HFFc6 (cell line): ENCODE measurements at regions not wholly inside any gene's neighbourhood (a gene's known extent, or its start where the extent isn't known, plus 50 kb on each side); places are given as distances from the start of the nearest gene placed in this dataset.

ENCODE experiments used
- DNase-seq: peaks from one replicate; pipeline ENCODE4 v3.0.0-alpha.2; 2018
- H3K27ac Mint-ChIP-seq: 2 replicates; pipeline ENCODE4 v1.8.0; 2020; ENCODE audit warnings: mild to moderate bottlenecking, mixed read lengths
- H3K27me3 Mint-ChIP-seq: 2 replicates; pipeline ENCODE4 v1.8.0; 2021; ENCODE audit warnings: mild to moderate bottlenecking, moderate library complexity, mixed read lengths; ENCODE audit not compliant: insufficient read depth
- H3K36me3 Mint-ChIP-seq: 2 replicates; pipeline ENCODE4 v1.8.0; 2021; ENCODE audit warnings: low read depth, mixed read lengths
- H3K4me1 Mint-ChIP-seq: 2 replicates; pipeline ENCODE4 v1.8.0; 2020; ENCODE audit warnings: low read depth, mixed read lengths
- H3K4me3 Mint-ChIP-seq: 2 replicates; pipeline ENCODE4 v1.8.0; 2020; ENCODE audit warnings: mild to moderate bottlenecking, moderate library complexity, mixed read lengths
- H3K9me3 Mint-ChIP-seq: 2 replicates; pipeline ENCODE4 v1.8.0; 2020; ENCODE audit warnings: mild to moderate bottlenecking, mixed read lengths
- CTCF ChIP-seq: fragments of 200-600 bp; sonication (generic); IDR thresholded peaks from 2 replicates; pipeline ENCODE4 v1.5.0; 2021; ENCODE audit warnings: antibody characterized with exemption, mild to moderate bottlenecking

GRCh38 chr2:166381-166780 lies 97.5 kb downstream of the SH3YL1 start:
- H3K4me1 Mint-ChIP-seq, result no peaks in the 10 kb centered on the region

GRCh38 chr2:165530-165929 lies 98.3 kb downstream of the SH3YL1 start:
- H3K27ac Mint-ChIP-seq, result no peak overlapping the region
- no peak overlapping the region for H3K4me3 Mint-ChIP-seq
- H3K27me3 Mint-ChIP-seq, result peaks cover 1% of the 10 kb centered on the region; the same call in 1 of the 2 replicates
- H3K4me1 Mint-ChIP-seq, result no peaks in the 10 kb centered on the region
- no peak for DNase-seq
- peaks cover 28% of the 10 kb centered on the region for H3K9me3 Mint-ChIP-seq
- no peaks in the 10 kb centered on the region for H3K36me3 Mint-ChIP-seq
- no peak for TF ChIP-seq CTCF

More at GRCh38 chr2:166381-166780, 97.5 kb downstream of the SH3YL1 start:
- H3K36me3 Mint-ChIP-seq, result no peaks in the 10 kb centered on the region
- H3K9me3 Mint-ChIP-seq, result peaks cover 27% of the 10 kb centered on the region
- DNase-seq, result no peak
- no peak overlapping the region for H3K4me3 Mint-ChIP-seq
- no peak for TF ChIP-seq CTCF
- H3K27ac Mint-ChIP-seq, result no peak overlapping the region
- H3K27me3 Mint-ChIP-seq, result peaks cover 1% of the 10 kb centered on the region; the same call in 1 of the 2 replicates

- H3K9me3 Mint-ChIP-seq, result peaks cover 33% of the 10 kb centered on the region
- no peaks in the 10 kb centered on the region for H3K36me3 Mint-ChIP-seq
- no peak for DNase-seq
- no peaks in the 10 kb centered on the region for H3K4me1 Mint-ChIP-seq
- TF ChIP-seq CTCF, result no peak
- H3K4me3 Mint-ChIP-seq, result no peak overlapping the region
- no peak overlapping the region for H3K27ac Mint-ChIP-seq
- H3K27me3 Mint-ChIP-seq, result peaks cover 1% of the 10 kb centered on the region
Observed at GRCh38 chr2:162473-163382, 101.1 kb downstream of the SH3YL1 start.

- no peaks in the 10 kb centered on the region for H3K36me3 Mint-ChIP-seq
Observed at GRCh38 chr2:161729-162128, 102.1 kb downstream of the SH3YL1 start.

GRCh38 chr2:151553-152334 lies 105.4 kb upstream of the FAM110C start:
- Mint-ChIP-seq H3K4me1 (no peaks in the 10 kb centered on the region), H3K27ac (no peak overlapping the region)

More at GRCh38 chr2:161729-162128, 102.1 kb downstream of the SH3YL1 start:
- H3K27ac Mint-ChIP-seq, result no peak overlapping the region
- no peak for DNase-seq
- TF ChIP-seq CTCF, result no peak
- H3K4me3 Mint-ChIP-seq, result no peak overlapping the region
- peaks cover 1% of the 10 kb centered on the region for H3K27me3 Mint-ChIP-seq
- H3K9me3 Mint-ChIP-seq, result peaks cover 35% of the 10 kb centered on the region
- H3K4me1 Mint-ChIP-seq, result no peaks in the 10 kb centered on the region

More at GRCh38 chr2:151553-152334, 105.4 kb upstream of the FAM110C start:
- DNase-seq, result no peak
- Mint-ChIP-seq H3K9me3 (peaks cover 51% of the 10 kb centered on the region), H3K36me3 (no peaks in the 10 kb centered on the region), H3K4me3 (no peak overlapping the region), H3K27me3 (no peaks in the 10 kb centered on the region)
- TF ChIP-seq CTCF, result no peak
